GM21367 (cell line): ENCODE measurements at regions not wholly inside any gene's neighbourhood (a gene's known extent, or its start where the extent isn't known, plus 50 kb on each side); places are given as distances from the start of the nearest gene placed in this dataset.

Experiments used
- ATAC-seq: cut with Tn5 transposase; IDR thresholded peaks from one replicate; pipeline ENCODE4 v1.9.1; 2021; ENCODE audit not compliant: unreplicated experiment

DNA sequence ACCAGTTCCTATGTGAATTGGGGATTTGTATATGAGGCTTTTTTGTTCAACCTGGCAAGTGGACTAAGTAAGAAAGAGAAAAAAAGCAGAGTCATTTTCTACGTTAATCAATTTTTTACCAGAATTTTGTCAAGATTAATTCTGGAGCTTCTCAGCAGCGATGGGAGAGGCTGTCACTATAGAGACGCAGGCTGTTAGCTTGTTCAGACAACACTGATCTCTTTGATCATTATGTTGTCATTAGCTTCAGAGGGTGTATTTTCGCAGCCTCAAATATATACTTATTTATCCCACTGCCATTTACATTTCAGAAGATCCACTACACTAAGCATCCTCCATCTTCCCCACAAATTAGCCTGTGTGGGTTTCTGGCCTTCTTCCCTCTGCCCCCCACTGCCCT lies 196.7 kb upstream of the PFKP start:
- no peak for ATAC-seq

DNA sequence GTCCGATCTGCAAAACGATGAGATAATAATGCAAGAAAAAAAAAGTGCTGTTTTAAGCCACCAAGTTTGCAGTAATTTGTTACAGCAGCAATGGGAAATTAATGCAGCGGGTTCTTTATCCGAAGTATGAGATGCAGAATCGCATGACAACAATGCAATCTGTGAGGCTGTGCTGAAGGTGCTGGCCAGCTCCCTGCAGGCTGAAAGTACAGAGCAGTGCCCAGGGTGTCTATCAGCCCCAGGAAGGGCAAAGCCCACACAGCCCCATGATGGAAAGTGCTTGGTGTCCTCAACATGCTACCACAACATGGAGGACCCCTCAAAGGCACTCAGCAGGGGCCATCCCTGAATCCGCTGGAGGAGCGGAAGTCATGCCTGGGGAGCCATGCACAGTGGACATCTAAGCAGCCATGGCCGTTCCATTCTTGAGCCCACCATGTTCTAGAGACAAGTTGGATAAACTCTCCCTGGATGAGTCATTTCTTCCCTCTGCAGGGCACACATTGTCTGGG lies 199.5 kb upstream of the PFKP start:
- no peak for ATAC-seq

DNA sequence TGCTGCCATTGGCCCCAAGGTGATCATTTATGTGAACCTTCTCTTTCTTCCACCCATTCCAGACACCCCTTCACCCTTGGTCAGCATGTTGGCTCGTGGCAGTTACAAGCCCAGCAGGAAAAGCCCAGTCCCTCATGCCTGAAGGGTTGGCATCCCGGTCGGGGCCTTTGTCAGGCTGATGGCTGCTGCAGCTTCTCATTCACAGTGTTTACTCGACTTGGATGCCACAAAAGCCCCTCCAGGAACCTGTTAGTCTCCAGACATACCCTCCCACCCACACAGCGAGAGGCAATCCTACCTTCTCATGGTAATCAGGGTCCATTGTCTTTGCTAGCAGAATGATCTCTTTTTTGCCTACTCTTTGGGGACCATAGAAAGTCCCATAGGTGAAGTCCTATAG lies 200.8 kb upstream of the PFKP start:
- ATAC-seq, result no peak

DNA sequence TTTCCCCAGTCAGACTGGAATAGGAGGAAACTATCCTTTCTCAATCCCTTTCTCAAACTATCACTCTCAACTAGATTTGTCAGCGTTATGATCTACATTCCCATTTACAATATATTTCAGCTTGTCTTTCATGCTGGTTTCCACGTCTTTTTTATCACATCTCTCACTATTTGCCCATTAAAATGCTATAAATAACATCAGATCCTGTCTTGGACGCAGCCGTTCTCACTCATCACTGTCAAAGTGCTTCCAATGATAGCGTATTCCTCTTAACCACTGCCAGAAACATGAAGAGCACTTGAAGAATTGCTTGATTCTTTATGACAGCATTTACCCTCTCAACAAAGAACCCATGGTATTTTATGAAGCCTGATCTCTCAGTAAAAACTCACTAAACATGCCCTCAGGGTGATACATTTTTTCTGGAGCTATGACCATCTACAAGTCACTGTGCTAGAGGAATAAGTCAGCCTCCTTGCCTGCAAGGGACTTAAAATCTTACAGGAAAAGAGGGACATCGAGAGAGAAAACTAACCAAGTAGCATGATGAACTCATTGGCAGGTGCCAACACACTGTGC lies 205.6 kb upstream of the PFKP start:
- ATAC-seq, result no peak

DNA sequence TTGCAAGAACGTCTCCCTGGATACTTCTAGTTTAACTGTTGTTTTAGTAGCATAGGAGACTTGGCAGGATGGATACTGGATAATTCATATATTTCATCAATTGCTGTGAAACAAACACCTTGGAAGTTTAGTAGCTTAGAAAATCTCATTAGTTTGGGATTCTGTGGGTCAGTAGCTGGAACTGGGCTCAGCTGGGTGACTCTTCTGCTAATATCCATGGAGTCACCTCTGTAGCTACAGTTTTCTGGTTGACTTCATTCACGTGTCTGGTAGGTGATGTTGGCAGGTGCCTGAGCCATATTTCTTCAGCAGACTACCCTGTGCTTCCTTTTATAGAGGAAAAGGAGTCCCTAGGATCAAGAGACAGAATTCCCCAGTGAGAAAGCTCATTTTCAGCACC lies 208.9 kb upstream of the PFKP start:
- no peak for ATAC-seq

DNA sequence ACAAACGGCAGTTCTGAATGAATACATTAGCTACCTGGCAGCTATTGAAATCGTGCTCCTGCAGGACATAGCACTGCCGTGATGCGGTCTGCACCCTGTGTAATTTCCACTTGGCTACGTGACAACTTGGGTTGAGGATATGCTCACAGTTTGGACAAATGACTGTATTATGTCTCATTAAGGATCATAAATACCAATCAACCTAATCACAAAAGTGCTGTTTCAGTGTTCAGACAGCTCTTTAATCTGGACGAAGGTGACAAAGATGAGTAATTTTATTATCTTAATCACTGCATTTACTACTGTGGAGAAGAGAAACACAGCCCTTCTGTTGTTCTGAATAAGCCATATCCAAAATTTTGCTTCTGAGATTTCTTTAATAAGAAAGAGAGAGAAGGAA lies 210.8 kb upstream of the PFKP start:
- no peak for ATAC-seq

DNA sequence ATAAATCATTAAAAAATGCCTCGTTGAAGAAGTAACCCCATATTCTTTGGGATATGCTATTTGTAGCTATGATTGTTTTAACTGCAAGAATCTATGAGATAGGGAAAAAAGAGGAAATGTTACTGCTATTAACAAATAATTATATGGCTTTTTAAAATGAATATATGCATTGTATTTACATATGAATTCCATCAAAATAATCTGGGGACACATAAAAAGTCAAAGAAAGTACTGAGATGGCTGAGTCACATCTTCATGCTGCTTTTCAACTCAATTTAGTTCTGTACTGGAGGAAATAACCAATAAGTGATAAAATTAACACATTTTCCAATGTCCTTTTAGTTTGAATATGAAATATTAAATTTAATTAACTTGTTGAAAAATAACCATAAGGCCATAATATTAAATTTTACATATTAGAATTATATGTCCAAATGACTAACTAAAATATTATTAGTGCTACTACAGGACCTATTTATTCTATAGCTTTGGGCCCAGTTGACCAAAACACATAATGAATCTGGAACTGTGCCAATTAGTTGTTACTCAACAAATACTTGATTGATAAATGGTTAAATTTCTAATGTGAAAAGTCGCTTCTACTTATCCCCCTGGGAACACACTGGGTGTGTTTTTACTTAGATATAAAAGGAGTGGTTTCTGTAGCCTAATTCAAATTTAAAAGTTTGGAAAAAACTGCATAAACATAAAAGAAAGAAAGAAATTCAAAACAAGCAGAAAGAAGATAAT lies 214.6 kb upstream of the PFKP start:
- no peak for ATAC-seq

DNA sequence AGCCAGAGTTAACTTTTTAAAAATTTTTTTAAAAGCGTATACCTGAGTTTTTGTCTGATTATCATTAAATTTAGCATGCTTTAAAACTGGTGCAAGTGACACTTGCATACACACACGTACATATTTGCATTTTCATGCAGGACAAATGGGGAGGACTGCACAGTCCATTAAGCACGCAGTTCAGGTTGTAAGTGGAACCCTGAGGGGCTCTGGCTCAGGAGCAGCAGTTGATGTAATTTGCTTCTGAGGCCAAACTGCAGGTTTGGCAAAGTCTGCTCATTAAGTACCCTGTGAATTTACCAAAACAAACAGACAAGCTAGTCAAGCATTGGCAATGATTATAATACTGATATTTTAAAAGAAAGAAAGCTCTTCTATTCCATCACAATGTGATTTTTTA lies 215.8 kb upstream of the PFKP start:
- ATAC-seq, result no peak

DNA sequence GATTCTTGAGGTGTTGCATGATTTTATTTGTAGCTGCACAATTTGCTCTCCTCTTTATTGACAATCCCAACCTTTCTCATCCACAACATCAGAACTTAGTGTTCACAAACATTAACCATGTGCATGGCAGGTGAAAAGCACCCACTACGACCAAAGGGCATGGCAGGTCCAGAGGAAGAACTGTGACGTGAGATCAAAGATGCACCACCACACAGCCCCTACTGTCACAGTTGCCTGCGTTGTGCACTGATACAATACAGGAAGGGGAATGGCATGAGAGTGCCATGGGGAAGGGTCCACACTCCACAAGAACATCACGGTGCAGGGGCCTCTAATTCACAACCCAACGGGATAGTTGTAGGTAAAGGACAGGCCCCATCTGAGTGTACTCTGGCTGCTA lies 217.1 kb upstream of the PFKP start:
- ATAC-seq, result no peak

DNA sequence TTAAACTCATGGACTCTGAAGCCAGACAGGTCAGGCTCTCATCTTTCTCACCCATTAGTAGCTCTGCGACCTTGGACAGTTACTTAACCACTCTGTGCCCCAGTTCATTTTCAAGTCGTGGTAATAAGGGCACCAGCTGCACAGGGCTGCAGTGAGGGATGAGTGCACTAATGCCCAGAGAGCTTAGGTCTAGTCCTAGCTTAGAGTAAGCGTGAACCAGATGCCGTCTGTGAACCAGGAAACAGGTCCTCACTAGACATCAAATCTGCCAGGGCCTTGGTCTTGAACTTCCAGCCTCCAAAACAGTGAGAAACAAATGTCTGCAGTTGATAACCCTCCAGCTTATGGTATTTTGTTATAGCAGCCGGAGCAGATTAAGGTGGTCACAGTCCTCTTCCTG lies 222.4 kb upstream of the PFKP start:
- ATAC-seq, result no peak

DNA sequence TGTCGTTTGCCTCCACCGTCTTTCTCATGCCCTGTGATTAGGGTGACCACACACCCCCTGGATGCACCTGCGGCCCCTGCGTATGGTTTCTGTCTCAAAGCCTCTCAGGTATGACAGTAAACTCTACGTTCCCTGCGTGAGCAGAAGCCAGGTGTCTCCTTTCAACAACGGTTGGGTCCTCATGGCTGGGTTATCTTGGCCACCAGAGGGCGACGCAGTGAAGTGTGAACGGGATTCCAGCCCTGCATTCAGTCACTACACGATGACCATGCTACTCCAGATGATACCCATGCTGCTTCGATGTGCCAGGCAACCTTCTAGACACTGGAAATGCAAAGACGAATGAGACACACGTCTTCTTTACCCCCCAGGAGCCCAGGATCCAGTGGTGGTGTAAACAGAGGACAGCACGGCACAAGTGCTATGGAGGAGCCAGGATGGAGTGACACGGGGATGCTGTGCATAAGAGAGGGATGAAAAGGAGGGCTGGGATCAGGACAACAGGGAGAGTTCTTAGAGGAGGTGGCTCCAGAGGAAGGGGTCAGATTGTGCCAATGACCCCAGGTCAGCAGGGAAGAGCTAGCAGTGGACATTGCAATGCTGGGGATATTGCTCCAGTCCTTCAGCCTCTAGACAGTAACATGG lies 228.1 kb upstream of the PFKP start:
- no peak for ATAC-seq

DNA sequence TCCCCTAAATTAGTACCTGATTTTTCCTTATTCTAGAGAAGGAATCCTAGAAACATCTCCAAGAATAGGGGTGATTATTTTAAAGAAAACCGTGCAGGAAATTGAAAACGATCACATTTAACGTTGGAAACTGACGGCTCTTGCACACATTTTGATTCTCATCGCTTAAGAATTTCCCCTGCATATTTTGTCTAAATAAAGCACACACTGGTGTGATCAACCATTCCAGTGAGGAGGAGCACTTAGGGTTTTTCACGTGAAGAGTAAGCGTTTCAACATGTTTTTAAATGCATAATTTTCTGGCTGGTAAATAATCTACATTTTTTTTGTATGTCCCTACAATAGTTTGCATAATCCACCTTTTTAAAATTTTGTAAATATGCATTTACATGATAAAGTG lies 229.7 kb upstream of the PFKP start:
- no peak for ATAC-seq

DNA sequence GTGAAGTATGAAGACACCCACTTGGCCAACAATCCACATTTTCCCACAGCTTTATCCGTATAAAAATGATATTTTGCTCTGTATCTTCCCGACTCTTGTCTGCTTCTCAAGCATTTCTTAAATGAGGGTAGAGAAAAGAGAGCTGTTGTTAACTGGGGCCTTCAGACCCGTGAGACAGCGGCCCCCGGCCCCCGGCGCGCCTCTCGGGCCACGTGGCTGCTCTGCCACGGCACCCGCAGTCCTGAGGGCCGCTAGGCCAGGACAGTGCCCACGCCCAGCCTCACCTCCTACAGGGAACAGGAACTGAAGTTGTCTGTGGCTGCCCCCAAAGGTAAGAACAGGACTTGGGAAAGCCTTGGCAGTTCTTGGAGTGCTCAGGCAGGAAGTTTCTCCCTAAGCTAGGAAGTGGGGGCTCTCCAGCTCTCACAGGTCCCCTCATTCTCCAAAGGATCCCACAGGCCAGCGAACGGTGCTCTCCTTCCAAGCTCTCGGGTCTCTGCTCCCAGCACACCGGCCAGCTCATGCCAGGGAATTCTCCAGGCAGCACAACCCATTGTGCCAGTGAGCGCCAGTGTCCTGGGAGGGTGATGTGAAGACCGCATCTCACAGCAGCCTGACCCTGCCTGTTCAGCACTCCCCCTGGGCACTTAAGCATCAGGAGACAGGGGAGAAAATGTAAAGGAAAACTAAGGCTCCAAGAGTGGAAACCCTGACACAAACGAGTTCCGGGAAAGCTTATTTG lies 230.3 kb upstream of the PFKP start:
- ATAC-seq, result no peak

DNA sequence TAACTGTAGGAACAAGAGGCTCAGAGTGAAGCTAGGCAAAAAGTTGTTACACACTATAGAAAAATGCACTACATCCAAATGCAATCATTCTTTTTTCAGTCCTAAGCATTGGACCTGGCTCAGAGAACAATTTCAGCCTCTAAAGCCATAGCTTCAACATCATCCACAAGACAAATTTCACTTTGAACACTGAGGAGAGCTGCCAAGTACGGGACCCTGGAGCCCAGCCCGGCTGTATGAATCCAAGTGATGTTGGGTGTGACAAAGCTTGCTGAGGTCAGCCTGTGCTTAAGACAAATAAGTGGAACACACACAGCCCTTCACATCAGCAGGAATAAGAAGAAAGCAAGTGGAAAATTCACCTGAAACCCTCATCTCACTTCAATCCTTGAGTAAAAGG lies 233.1 kb upstream of the PFKP start:
- no peak for ATAC-seq

DNA sequence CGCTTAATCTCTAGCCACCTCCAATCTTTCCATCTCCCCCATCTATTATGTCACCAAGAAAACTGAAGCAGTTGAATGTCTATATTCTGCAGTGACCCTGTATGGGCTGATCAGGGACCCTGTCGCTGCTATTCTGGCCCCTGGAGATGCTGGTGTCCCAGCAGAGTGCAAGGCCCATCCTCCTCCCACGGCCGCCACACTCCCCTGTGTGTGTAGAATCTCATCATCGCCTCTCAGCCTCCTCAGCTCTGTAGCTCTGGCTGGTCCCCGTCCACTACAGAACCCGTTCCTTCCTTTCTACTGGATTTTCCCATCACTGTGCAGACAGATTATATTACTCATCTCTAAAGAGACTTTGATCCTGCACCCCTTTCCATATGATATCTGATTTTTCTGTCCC lies 235.8 kb upstream of the PFKP start:
- no peak for ATAC-seq

DNA sequence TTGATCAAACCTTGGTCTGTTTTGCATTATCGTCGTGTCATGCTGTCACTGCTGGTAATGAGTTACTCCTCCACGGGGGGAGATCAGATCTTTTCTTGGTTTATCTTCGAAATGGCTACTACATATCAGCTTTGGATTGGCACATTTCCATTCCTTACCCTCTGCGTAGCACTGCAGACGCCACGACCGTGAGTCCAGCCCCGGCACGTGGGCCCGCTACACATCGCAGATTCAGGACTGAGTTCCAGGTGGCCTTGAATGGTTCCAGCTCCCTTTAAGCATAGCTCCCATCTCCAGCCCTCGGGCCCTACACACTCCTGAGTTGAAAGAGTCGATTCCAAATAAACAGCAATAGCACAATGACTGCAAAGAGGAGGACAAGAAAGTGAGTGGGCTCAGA lies 238.6 kb upstream of the PFKP start:
- ATAC-seq, result no peak

DNA sequence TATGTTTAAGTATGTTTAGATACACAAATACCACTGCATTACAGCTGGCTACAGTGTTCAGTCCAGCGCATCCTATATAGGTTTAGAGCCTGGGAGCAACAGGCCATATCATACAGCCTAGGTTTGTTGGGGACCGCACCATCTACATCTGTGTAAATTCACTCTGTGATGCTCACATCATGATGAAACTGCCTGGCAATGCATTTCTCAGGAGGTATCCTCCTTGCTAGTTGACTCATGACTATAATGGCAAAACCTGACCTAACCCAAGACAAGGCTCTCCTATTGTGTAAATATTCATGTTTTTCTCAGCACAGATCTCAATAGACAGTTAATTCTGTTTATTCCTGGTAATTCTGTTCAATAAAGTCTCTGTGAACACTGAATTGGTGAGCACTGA lies 240.7 kb upstream of the PFKP start:
- ATAC-seq, result no peak

DNA sequence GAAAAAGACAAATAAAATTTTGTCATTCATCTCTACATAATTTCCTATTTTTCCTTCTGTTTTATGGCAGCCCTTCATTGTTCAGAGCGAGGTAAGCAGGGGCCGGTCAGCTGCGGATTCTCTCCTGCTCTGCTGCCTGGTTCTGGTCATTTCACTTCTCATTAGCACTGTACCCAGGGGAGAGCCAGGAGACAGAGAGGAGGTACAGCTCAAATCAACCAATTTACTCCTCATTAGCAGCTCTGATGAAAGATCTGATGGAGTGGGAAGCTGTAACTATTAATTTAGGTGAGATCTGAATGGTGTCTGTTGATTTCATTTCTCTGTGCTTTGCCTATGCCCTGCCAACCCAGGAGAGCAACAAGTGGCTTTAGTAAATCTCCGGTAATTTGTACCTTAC lies 241.5 kb upstream of the PFKP start:
- no peak for ATAC-seq

DNA sequence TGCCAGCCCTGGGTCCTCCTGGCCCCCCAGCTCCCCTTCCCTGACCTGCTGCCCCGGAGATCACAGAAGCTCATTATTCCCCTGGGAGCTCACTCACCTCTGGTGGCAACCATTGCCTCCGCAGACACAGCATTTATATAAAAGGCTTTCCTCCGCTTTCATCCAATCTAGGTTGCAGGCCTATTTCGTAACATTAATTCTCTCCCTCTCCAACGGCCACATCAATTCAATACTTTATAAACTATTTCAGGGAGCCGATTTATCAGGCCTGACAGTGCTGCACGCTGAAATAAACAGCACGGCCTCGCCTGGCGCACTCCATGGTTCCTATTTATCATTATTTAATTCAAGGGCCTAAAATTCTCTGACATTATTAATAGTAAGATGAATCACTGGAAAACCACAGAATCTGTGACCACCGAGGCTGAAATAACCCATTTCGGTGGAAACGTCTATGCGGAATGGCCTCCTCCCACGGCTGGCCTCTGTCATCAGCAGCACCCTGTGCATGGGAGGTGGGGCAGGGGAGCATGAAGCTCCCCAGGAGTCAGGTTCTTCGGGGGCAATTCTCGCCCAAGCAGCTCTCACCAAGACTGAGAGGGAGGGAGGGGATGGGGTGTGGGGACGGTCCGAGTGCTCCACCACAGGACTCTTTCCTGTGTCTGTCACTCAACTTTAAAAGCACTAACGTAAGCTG lies 249.3 kb upstream of the PFKP start:
- no peak for ATAC-seq

DNA sequence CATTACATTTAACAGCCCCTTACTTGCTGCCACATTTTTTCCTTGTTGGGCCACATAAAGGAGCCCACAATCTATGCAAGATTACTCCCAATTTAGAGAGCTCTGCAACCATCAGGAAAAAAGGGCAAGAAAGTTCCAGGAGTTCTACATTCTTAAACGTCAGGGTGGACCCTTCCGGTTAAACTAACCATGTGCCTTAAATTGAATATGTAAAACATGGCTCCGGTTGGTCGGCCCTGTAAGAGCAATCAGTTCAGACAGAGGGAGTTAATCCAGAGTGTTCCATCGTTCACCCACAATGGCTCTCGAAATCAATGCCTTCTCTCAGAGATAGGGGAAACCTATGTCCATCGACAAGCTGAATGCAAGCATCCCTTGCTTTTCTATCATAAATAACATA lies 253.7 kb upstream of the PFKP start:
- no peak for ATAC-seq

DNA sequence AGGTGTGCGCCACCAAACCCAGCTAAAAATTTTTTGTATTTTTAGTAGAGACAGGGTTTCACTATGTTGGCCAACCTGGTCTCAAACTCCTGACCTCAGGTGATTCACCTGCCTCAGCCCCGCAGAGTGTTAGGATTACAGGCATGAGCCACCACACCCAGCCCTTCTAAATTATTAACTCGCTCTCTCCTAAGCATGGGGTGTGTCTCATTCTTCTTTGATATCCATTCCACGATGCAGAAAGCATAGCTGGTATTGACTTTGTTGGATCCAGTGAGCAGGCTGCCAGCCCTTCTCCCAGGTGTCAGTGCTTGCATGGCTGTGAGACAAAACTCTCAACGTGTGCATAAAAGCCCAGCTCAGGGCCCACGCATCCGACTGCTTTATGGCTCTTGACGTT lies 254.1 kb upstream of the PFKP start:
- ATAC-seq, result no peak
